ENCODE measurements at regions not wholly inside any gene's neighbourhood (a gene's known extent, or its start where the extent isn't known, plus 50 kb on each side); places are given as distances from the start of the nearest gene placed in this dataset.

DNA sequence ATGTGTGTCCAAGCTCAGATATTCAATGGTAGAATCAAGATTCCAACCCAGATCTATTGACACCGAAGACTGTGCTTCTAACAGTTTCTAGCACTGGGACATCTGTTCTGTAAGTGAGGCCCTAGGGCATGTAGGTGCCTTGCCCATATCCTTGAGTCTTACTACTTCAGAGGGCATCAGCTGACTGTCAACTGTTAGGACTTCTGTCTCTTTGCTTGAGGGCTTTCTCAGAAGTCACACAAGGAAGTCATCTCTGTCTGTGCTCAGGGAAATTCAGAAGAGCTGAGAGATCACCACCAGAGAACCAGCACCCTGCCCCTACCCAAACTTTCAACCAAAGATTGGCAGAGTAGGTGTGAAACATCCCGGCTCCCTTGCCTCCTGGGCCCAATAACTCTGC is 403.6 kb upstream of the PROK2 start:
- no peak for DNase-seq

- no peak for DNase-seq
Measured at GRCh38 chr3:72187131-72187530, 402.2 kb upstream of the PROK2 start.

DNA sequence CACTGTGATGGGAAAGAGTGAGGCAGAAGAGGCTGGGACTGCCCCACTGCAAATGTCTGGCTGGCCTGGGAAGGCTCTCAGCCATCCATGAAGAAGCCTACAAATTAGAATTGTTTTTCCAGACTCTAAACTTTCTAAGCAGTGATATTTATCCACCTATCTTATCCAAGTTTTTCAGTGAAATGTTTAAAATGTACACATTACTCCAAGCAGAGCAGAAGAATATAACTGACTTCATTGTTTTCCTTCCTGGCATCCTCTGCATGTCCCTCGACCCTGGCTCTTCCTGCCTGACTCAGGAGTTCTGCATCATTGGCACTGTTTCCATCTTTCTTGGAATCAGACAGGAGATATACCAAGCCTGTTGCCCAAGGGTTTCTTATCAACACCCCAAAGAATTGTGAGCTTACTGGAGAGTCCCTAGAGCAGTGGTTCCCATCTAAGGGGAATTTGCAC is 401.5 kb upstream of the PROK2 start:
- DNase-seq, result peak; percentile 51

DNA sequence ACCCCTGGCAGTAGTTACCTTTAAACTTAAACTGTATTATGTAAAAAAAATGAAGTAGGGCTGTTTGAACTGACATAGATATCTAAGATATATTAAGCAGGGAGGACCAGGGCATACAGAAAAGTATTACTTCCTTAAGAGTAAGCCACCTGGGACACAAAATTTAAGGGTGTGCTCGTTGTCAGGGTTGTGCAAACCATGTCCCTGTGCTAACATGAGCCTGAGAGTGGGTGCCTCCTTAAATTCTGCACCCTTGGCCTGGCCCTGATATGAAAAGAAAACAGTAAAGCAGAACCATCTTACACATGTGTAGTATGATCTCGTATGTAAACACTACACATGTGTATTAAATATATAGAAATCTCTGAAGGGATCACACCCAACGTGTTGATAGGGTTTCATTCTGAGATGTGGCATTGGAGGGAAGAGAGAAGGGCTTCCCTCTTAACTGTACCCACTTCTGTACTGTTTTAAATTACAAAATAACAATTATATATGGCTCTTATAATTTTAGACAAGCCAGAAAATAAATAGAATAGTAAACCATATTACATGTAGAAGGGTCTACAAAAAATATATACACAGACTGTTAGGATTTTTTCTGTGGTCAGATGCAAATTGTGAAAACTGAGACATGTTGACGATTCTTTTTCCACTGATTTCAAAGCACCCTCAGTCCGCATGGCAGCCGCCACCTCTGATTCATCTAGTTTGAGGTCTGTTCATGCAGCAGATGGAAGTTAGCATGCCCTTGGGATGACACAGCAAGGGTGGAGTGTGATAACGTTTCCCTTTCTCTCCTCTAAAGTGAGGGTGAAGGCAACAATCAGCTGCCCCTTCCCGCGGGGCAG is 400.8 kb upstream of the PROK2 start:
- peak; percentile 85 for DNase-seq

- no peak for DNase-seq
Measured at GRCh38 chr3:72183489-72183888, 398.5 kb upstream of the PROK2 start.

- DNase-seq, result no peak
Measured at GRCh38 chr3:72182206-72182605, 397.3 kb upstream of the PROK2 start.

DNA sequence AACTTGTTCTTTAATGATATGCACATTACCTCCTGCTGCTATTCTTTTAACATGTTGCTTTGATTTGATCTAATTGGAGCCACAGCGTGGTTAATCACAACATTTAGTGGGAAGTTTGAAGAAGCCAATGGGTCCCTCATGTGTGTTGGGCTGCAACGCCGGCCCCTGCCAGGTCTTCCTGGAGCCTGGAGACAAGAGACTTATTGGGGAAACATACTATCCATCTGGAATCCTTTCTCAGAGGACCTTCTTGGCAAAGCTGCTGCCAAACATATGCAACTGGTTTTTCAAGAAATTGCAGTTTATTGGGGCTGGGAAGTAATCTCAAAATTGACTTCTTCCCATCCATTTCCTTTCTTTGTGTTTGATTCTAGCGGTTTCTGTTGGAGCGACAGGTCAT is 396.3 kb upstream of the PROK2 start:
- DNase-seq, result no peak

GRCh38 chr3:72180405-72180804 is 395.5 kb upstream of the PROK2 start:
- no peak for DNase-seq

- DNase-seq, result no peak
Measured at GRCh38 chr3:72179107-72179464, 394.1 kb upstream of the PROK2 start.

- no peak for DNase-seq
Measured at GRCh38 chr3:72178463-72179106, 393.6 kb upstream of the PROK2 start.

DNA sequence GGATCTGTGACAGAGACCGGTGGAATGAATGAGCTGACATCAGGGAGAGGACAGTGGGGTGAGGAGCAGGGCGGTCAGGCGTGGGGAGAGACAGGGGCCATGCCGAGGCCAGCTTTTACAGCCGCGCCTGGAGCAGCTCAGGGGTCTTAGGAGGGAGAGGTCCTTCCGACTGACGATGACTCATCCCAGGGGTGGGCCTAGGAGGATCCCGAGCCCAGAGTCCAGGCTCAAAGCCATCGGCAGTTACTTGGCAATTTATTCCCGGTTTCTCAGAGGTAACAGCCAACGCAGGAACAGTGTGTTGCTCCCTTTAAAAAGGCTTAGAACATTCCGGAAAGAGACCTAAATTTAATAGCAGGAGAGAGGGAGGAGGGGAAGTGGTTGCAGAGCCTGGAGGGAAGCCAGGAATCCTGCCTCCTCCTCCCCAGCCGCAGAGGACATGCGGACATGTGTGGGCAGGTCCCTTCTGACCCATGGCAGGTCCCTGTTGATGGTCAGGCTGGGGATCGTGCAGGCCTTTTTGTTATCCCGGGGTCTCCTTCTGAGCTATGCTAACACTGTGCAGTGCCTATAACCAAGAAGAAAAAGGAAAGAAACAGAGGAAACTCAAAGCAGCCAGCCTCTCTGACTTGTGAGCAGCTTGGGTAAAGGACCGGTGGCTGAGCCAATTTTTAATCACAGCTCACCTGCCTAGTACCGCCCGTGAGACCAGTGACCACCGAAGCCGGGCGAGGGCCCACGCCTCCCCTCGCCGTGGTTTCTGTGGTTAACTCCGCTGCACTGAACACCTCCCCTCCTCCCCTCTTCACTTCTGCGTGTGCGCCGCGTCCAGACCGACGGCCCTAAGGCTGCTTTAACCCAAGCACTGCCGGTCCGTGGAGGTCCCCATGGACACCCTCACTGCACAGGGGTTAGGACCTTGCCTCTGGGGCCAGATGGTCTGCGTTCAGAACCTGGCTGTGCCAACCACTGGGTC is 392.4 kb upstream of the PROK2 start:
- DNase-seq, result peak; percentile 45

DNA sequence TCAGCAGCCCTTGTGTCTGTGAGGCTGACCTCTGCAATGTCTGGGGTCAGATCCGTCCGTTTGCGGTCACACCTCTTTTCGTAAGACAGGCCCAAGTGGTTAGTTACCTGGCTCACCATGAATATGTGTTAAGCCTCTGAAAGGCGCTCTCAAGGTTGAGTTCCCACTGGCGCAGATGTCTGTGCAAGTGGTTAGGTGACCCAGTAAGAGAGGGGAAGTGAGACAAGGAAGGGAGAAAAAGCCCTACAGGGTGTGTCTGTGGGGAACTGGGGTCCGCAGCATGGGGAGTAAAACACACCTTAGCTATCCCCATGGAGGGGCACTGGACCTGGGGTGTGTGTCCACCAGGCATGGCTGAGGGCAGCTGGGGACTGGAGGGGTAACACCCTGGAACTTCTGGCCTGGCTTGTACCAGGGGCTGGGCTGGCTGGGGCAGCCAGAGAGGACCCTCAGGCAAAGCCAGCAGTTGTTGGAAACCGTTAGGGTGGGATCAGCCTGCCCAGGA is 391.6 kb upstream of the PROK2 start:
- no peak for DNase-seq

GRCh38 chr3:72175296-72175858 is 390.4 kb upstream of the PROK2 start:
- no peak for DNase-seq

- DNase-seq, result no peak
Measured at GRCh38 chr3:72174890-72175289, 389.9 kb upstream of the PROK2 start.

- peak; percentile 78 for DNase-seq
Measured at GRCh38 chr3:72174040-72174439, 389.1 kb upstream of the PROK2 start.

DNA sequence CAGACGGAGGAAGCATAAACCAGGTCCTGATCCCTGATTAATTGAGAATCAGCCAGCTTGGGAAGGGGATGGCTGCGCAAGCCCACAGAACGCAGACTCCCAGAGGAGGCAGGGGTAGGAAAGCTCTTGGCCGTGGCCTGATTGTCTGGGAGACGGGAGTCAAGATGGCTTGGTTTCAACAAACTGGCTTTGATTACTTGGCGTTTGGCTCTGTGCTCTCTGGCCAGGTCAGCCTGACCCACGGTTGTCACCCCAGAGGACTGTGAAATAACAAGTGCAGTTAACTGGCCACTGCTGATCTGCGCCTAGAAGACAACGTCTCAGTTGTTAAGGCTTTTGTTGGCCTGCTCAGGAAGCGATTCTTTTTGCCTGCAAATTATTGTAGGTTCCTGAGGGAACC is 387.0 kb upstream of the PROK2 start:
- DNase-seq, result no peak

DNA sequence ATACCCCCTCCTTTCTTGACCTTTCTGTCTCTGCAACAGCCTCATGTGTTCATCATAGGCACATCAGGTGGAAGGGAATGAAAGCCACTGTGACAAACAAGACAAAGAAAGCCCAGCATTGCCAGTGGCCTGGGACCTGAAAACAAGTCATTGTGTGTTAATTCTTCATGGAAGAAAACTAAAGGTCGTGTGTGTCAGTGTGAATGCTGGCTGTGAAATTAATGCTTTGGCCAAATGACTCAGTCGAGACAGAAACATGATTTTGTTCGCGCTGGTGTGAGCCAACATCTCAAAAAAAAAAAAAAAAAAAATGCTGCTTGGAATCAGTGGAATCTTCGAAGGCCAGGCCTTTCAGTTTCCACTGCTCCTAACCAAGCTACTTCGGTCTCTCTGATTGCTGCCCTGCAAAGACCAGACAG is 386.5 kb upstream of the PROK2 start:
- peak; percentile 26 for DNase-seq

GRCh38 chr3:72169561-72170472 is 384.9 kb upstream of the PROK2 start:
- no peak for DNase-seq

DNA sequence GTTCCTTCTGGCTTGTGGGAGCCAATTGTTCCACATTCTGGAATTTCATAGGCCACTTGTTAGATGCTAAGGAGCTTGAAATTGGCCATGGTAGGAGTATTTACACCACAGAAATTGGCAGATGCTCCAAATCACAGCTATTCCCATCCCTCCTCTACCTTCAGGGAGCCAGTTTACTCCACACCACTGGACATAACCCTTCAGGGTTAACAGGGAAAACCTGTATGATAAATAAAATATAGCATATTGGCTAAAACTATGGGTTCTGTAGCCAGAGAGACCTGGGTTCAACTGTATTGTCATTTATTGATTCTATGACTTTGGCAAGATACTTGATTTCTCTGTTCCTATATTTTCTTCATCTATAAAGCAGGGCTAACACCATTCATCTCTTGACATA is 384.2 kb upstream of the PROK2 start:
- DNase-seq, result no peak

DNA sequence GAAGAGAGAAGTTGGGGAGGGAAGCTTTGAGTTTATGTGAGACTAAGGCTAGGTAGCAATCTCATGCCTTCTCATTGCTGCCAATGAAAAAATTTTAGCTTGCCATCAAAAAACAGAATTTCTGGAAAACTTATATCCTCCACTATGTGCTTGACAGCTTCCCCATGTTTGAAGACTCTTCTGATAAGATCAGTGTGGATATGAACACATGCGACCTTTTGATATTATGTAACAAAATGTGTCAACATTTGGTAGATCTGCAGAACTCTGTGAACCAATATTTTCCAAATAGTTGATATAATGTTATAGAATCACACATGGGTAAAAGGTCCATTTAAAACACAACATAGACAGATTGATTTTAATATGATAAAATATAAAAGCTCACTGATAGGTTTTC is 380.9 kb upstream of the PROK2 start:
- no peak for DNase-seq

DNA sequence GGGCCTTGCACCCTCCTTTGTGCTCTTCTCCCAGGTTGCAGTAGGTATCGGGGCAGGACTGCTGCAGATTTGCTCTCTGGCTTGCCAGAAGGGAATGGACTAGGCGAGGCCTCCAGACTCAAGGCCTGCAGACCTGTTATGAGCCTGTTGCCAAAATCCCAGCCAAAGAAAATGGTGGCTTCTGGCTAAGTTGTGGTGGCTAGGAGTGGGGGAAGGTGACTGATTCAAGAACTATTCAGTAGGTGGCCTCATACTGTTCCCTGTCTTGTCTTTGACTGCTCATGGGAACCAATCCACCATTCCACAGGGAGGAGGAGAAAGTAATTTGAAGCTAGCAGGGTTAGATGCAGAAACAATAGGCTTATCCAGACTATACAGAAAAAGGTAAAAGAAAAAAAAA is 380.4 kb upstream of the PROK2 start:
- DNase-seq, result peak; percentile 41

DNA sequence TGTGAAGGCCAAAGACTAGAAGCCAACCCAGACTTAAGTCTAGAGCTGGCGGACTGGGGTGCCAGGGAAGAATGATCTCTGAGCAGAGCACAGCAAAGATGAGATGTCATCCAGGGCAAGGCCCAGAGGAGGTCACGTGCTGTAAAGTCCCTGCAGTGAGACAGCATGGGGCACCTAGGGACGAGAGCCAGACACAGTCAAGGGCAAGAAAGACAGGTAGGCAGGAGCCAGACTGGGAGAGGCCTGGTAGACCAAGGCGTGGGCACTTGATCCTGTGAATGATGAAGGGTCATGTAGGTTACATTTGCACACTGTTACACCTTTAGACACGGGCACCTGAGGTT is 379.7 kb upstream of the PROK2 start:
- DNase-seq, result no peak
